ENCODE measurements at regions not wholly inside any gene's neighbourhood (a gene's known extent, or its start where the extent isn't known, plus 50 kb on each side); places are given as distances from the start of the nearest gene placed in this dataset.
"Not testable (repeated sequence)": the region's sequence is repeated elsewhere in the genome, so short reads cannot be mapped to it uniquely, and the experiment has no call there.

DNA sequence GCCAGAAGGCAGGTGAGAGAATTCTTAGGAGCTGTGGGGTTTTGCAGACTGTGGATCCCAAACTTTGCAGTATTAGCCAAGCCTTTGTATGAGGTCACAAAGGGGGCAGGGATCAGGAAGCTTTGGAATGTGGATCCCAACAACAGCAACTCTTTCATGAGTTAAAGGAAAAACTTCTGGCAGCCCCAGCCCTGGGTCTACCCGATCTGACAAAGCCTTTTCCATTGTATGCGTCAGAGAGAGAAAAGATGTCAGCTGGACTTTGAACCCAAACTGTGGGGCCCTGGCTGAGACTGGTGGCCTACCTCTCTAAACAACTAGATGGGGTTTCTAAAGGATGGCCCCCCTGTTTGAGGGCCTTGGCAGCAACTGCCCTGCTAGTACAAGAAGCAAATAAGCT is 101.8 kb upstream of the OSBPL11 start:
- DNase-seq (ENCODE audit: low read depth in 3 of 3), result not testable (repeated sequence)

DNA sequence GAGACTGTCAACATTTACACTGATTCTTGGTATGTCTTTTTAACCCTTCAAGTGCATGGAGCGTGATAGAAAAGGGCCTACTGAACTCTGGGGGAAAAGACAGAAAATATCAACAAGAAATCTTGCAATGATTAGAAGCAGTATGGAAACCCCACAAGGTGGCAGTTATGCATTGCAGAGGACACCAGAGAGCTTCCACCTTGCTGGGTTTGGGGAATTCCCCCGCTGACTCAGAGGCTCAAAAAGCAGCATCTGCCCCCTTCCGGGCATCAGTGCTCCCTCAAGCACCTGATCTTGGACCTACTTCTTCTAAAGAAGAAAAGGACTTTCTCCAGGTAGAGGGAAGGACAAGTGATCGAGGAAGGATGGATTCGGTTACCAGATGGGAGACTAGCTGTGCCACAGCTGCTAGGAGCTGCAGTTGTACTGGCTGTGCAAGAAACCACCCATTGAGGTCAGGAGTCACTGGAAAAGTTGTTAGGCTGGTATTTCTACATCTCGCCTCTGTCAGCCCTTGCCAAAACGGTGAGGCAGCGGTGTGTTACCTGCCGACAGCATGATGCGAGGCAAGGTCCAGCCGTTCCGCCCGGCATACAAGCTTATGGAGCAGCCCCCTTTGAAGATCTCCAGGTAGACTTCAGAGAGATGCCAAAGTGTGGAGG is 102.8 kb upstream of the OSBPL11 start:
- peak; percentile 8 to 28 (median 16) for DNase-seq (ENCODE audit: low read depth in 3 of 3)

GRCh38 chr3:125715651-125716050 is 120.4 kb upstream of the OSBPL11 start:
- DNase-seq (ENCODE audit: low read depth in 3 of 3), result no peak

GRCh38 chr3:125732151-125732550 is 136.9 kb upstream of the OSBPL11 start:
- DNase-seq (ENCODE audit: low read depth in 3 of 3), result not testable (repeated sequence)

GRCh38 chr3:125741991-125742718 is 146.9 kb upstream of the OSBPL11 start:
- DNase-seq (ENCODE audit: low read depth in 3 of 3), result not testable (repeated sequence)

GRCh38 chr3:125742845-125743244 is 147.5 kb upstream of the OSBPL11 start:
- DNase-seq (ENCODE audit: low read depth in 3 of 3), result peak; percentile 9 to 29 (median 19)

GRCh38 chr3:125757050-125757449 is 161.8 kb upstream of the OSBPL11 start:
- not testable (repeated sequence) for DNase-seq (ENCODE audit: low read depth in 3 of 3)

GRCh38 chr3:125758641-125759130 is 163.4 kb upstream of the OSBPL11 start:
- DNase-seq (ENCODE audit: low read depth in 3 of 3), result not testable (repeated sequence)

DNA sequence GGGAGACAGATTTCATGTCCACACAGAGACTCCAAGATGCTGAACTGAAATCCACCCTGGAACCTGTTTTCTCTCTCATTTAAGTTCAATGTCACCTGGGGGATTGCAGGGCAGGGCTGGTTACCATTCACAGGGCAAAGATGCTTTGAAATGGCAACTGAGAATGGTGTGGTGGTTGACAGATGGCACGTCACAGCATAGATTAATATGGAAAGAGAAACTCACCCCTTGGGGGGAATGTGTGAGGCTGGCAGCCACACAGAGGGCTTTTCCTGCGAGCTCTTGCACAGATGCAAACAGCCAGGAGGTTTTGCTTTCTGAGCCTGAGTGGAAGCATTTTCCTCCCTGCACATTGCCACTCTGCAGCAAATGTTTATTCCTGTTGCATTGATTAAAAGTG is 167.3 kb upstream of the OSBPL11 start:
- not testable (repeated sequence) for DNase-seq (ENCODE audit: low read depth in 3 of 3)

DNA sequence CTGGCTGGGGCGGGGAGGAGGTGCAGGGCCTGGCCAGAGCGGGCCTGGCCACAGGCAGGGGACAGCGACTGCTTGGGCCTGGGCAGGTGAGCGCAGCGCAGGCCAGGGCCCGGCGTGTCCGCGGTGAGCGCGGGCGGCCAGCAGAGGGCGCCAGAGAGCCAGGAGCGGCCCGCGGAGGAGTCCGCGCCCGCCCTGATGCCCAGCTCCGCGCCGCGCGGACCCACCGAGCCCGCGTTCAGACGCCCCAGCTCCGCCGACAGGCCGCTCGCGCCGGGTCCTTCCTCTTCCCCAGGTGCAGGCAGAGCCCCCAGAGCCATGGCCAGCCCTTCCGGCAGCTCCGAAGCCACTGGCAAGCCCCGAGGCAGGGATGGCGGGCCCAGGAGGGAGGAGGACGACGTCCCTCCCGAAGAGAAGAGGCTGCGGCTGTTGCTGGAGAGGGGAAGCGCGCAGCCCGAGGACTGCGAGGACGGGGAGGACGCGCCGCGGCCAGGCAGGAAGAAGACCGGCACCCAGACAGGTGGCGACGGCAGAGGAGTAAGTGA is 171.1 kb upstream of the OSBPL11 start:
- peak; percentile 31 to 59 (median 34) for DNase-seq (ENCODE audit: low read depth in 3 of 3)

DNA sequence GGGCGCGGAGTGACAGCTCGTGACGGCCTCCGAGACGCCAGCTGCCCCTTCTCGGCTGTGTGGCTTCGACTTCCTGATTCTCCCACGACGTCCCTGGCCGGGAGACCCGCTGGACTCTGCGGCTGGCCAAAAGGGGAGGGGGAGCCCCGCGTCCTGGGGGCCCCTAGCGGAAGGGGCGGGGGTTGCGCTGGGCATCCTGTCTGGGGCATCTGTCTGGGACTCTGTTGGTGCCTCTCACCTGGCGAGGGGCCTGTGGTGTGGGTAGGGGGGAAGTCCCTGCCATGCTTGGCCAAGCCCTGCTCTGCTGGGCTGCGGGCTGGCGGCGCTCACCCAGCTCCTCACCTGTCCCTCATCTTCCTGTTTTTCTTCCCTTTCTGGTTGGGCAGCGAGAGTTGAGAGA is 171.6 kb upstream of the OSBPL11 start:
- DNase-seq (ENCODE audit: low read depth in 3 of 3), result not testable (repeated sequence)

DNA sequence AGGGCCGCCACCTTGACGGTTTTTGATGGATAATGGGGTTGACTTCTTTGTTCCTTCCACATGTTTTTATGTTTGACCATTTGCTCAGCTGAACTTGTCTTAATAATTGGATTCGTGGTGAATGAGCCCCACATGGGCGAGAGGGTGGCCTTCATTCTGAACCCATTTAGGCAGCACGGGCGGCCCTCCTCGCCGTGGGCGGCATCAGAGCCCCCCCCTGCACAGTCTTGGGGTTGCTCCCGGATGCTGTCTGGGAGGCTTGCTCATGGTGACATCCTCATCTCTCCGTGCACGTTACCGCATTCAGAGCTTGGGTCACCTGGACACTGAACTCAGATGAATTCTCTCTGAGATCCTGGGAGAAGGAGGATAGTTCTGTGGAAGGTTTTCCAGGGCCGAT is 172.3 kb upstream of the OSBPL11 start:
- DNase-seq (ENCODE audit: low read depth in 3 of 3), result no peak

DNA sequence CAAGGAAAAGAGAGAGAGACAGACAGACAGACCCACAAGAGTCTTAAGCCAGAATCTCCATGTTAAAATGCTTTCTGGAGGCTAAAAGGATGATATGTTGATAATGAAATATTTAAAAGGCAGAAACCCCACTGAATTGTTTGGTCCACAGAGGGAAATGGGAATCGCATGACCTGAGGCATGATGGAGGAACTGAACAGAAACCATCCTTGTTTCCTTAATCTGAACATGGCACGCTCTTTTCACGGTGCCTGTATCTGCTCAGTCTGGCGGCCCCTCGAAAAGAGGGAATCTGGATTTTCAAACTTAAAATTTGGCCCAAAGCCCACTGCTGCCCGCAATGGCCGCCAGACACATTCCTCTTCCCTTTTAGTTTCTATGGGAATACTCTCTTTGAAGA is 173.5 kb upstream of the OSBPL11 start:
- not testable (repeated sequence) for DNase-seq (ENCODE audit: low read depth in 3 of 3)

- not testable (repeated sequence) for DNase-seq (ENCODE audit: low read depth in 3 of 3)
These were observed 176.2 kb upstream of the OSBPL11 start for GRCh38 chr3:125771506-125771905.

DNA sequence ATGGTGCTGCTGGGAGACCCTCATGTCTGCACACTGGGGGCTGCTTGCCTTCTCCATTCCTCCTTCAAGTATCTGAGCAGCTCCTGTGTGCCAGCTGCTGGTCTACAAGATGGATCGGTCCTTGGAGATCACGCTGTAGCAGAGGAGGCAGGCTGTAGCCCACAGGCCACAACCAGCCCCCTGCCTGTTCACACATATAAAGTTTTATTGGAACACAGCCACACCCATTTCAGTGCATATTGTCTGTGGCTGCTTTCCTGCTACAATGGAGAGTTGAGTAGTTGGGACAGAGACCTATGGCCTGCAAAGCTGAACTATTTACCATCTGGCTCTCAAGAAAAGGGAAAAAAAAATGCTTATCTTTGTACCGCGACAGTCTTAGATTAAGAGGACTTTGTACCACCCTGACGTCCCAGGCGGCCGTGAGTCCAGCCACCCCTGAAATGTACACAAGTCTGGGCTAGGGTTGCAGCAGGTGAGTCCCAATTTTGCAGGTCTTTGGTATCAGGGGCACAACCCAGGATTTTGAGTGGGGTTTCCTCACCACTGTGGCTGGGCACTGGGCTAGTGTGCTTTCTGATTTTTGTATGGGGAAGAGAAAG is 179.2 kb upstream of the OSBPL11 start:
- DNase-seq (ENCODE audit: low read depth in 3 of 3), result not testable (repeated sequence)

DNA sequence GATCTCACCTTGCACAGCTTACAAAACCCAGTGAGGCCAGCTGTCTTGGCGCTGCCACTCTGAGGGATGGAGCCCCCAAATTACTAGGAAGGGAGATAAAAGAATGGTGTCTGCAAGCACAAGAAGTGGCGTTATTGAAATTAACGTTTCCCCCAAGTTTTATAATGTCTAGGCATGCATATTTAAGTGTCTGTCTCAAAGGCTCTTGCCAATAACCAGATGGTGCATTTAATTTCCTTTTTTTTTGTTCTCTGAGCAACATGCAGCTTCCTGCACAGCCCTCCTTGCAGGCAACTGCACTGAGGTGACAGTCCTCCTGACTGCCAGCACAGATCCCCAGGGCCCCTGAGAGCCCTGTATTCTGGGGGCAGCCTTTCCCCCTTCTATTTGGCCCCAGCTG is 179.8 kb upstream of the OSBPL11 start:
- not testable (repeated sequence) for DNase-seq (ENCODE audit: low read depth in 3 of 3)

GRCh38 chr3:125775606-125776294 is 180.5 kb upstream of the OSBPL11 start:
- not testable (repeated sequence) for DNase-seq (ENCODE audit: low read depth in 3 of 3)

DNA sequence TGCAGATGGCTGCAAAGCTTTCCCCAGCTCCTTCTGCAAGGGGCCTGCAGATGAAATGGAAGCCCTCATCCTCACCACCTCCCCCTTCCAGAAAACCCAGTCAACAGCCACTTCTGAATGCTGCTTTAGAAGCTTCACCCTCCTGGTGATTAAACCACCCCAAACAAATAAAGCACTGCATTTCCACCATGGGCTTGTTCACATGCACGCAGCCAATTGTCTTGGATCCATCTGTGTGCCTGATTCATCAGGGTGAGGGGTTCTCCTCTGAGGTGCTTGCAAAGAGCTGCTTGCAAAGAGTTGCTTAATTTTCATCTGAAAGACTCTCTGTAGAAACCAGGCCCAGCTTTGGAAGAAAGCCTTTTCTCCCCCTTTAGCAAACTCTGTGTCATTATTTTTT is 184.0 kb upstream of the OSBPL11 start:
- DNase-seq (ENCODE audit: low read depth in 3 of 3), result not testable (repeated sequence)

GRCh38 chr3:125779918-125780317 is 184.6 kb upstream of the OSBPL11 start:
- DNase-seq (ENCODE audit: low read depth in 3 of 3), result not testable (repeated sequence)

DNA sequence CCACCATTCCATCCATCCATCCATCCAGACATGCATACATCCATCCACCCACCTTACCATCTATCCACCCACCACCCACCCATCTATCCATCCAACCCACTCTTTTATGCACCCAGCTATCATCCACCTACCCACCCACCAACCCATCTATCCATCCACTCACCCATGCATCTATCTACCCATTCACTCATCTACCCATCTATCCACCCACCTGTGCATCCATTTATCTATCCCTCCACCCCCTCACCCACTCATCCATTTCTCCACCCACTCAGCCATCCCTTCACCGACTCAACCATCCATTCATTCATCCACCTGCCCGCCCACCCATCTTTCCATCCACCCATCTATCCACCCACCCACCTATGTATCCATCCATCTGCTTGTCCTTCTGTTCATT is 186.4 kb upstream of the OSBPL11 start:
- DNase-seq (ENCODE audit: low read depth in 3 of 3), result not testable (repeated sequence)

GRCh38 chr3:125790312-125790711 is 178.7 kb upstream of the ROPN1B start:
- not testable (repeated sequence) for DNase-seq (ENCODE audit: low read depth in 3 of 3)

GRCh38 chr3:125791021-125791420 is 178.0 kb upstream of the ROPN1B start:
- DNase-seq (ENCODE audit: low read depth in 3 of 3), result not testable (repeated sequence)
